Muscle layer of duodenum (tissue), 2 donors: ENCODE measurements at regions not wholly inside any gene's neighbourhood (a gene's known extent, or its start where the extent isn't known, plus 50 kb on each side); places are given as distances from the start of the nearest gene placed in this dataset.

ENCODE experiments used
- H3K27ac ChIP-seq: one replicate; pipeline ENCODE4 v1.7.0; 2013; ENCODE audit warnings: mild to moderate bottlenecking, low read length
- H3K27me3 ChIP-seq: one replicate; pipeline ENCODE4 v1.7.0; 2013; ENCODE audit warnings: low read depth, mild to moderate bottlenecking, control low read depth, low read length
- H3K36me3 ChIP-seq, 2 donors: one replicate each; pipeline ENCODE4 v1.7.0; 2013; ENCODE audit warnings: low read length in 2 of 2, control low read depth in 1 of 2, mild to moderate bottlenecking in 1 of 2; ENCODE audit not compliant: insufficient read depth in 2 of 2, control insufficient read depth in 1 of 2
- H3K4me1 ChIP-seq, 2 donors: one replicate each; pipeline ENCODE4 v1.7.0; 2013; ENCODE audit warnings: low read length in 2 of 2, mild to moderate bottlenecking in 2 of 2, control low read depth in 1 of 2, moderate library complexity in 1 of 2; ENCODE audit not compliant: insufficient read depth in 2 of 2, control insufficient read depth in 1 of 2
- H3K4me3 ChIP-seq, 2 donors: one replicate each; pipeline ENCODE4 v1.7.0; 2013; ENCODE audit warnings: low read length in 2 of 2, low read depth in 1 of 2, mild to moderate bottlenecking in 1 of 2
- H3K9me3 ChIP-seq, 2 donors: one replicate each; pipeline ENCODE4 v1.7.0; 2013; ENCODE audit warnings: low read length in 2 of 2, control low read depth in 1 of 2, mild to moderate bottlenecking in 1 of 2; ENCODE audit not compliant: control insufficient read depth in 1 of 2
- donor health status: healthy.

DNA sequence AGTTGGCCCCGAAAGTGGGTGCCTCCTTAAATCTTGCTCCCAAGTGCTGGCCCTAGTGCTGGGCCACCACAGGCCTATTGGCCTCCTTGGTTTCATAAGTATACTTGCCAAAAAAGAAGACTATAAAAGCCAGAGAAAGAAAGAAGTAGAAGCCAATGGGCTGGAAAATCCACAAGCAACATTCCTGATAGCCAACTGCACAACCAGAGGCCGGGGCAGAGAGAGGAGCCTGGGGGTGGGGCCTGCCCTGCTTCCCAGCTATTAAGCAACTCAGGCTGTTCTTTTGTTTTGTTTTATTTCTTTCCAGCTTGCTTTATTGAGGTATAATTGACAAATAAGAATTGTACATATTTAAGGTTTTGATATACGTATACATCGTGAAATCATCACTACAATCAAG is 177.2 kb upstream of the NTF3 start:
- H3K4me3 ChIP-seq: no peak overlapping the region
- H3K9me3 ChIP-seq: no peaks in the 10 kb centered on the region
- no peaks in the 10 kb centered on the region for H3K27me3 ChIP-seq
- H3K36me3 ChIP-seq: no peaks in the 10 kb centered on the region
- no peaks in the 10 kb centered on the region for H3K4me1 ChIP-seq
- no peak overlapping the region for H3K27ac ChIP-seq

DNA sequence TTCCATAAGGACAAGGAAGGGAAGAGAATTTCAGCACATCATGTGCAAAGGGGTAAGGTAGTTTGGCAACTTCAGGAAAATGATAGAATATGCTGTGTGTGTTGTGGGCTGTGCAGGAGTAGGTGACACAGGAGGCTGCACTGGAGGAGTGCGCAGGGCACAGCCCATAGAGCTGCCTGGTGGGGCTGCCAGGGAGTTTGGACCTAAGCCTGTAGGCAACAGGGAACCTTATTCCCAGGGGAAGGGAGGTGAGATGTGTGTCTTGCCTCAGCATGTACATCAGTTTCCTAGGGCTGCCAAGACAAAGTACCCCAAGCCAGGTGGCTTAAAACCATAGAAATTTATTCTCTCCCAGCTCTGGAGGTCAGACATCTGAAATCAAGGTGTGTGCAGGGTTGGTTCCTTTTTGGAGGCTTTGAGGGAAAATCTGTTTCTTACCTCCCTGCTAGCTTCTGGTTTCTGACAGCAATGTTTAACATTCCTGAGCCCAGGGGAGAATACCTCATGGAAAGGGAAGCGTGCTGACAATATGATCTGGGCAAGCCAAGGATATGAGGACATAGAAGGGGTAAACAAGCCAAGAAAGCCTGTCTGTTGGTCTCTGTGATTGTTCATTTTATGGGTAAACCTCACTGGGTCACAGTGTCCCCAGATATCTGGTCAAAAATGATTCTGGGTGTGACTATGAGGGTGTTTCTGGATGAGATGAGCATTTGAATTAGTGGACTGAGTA is 174.0 kb upstream of the NTF3 start:
- H3K4me3 ChIP-seq: no peak overlapping the region
- H3K9me3 ChIP-seq: no peaks in the 10 kb centered on the region
- H3K27me3 ChIP-seq: no peaks in the 10 kb centered on the region
- no peak overlapping the region for H3K27ac ChIP-seq
- H3K4me1 ChIP-seq: no peaks in the 10 kb centered on the region
- no peaks in the 10 kb centered on the region for H3K36me3 ChIP-seq

GRCh38 chr12:5258498-5258897 is 173.4 kb upstream of the NTF3 start:
- Histone ChIP-seq H3K27me3 (no peaks in the 10 kb centered on the region), H3K4me1 (no peaks in the 10 kb centered on the region), H3K36me3 (no peaks in the 10 kb centered on the region), H3K9me3 (no peaks in the 10 kb centered on the region), H3K27ac (no peak overlapping the region), H3K4me3 (no peak overlapping the region)

GRCh38 chr12:5258926-5259325 is 173.0 kb upstream of the NTF3 start:
- H3K27me3 ChIP-seq: no peaks in the 10 kb centered on the region
- no peaks in the 10 kb centered on the region for H3K9me3 ChIP-seq
- H3K27ac ChIP-seq: no peak overlapping the region
- no peak overlapping the region for H3K4me3 ChIP-seq
- H3K36me3 ChIP-seq: no peaks in the 10 kb centered on the region
- H3K4me1 ChIP-seq: no peaks in the 10 kb centered on the region

- Histone ChIP-seq H3K4me1 (no peaks in the 10 kb centered on the region), H3K27ac (no peak overlapping the region), H3K9me3 (no peaks in the 10 kb centered on the region), H3K27me3 (no peaks in the 10 kb centered on the region), H3K4me3 (no peak overlapping the region), H3K36me3 (no peaks in the 10 kb centered on the region)
These were observed 172.4 kb upstream of the NTF3 start for GRCh38 chr12:5259523-5259922.

- Histone ChIP-seq H3K36me3 (no peaks in the 10 kb centered on the region), H3K27ac (no peak overlapping the region), H3K4me3 (no peak overlapping the region), H3K9me3 (no peaks in the 10 kb centered on the region), H3K27me3 (no peaks in the 10 kb centered on the region), H3K4me1 (no peaks in the 10 kb centered on the region)
These were observed 171.8 kb upstream of the NTF3 start for GRCh38 chr12:5260086-5260485.

DNA sequence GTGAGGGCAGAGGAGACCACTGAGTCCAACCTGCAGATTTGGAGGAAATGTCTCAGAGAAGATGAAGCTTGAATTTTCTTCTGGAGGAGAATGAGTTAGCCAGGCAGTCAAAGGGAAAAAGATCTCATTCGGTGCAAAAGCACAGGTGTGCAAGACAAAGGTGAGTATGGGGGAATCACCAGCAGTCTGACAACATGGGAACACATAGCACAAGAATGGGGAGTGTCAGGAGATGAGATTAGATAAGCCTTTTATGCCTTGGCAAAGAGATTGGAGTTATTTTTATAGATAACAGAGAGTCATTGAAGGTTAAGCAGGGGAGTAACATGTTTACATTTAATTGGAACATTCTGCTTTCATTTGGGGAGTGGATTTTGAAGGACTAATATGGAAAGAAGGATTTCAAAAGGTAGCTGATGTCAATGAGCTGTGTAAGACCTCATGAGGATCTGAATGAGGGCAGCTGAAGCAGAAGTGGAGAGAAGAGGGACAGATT is 171.3 kb upstream of the NTF3 start:
- Histone ChIP-seq H3K27ac (no peak overlapping the region), H3K9me3 (no peaks in the 10 kb centered on the region), H3K4me1 (no peaks in the 10 kb centered on the region), H3K27me3 (no peaks in the 10 kb centered on the region), H3K4me3 (no peak overlapping the region), H3K36me3 (no peaks in the 10 kb centered on the region)

DNA sequence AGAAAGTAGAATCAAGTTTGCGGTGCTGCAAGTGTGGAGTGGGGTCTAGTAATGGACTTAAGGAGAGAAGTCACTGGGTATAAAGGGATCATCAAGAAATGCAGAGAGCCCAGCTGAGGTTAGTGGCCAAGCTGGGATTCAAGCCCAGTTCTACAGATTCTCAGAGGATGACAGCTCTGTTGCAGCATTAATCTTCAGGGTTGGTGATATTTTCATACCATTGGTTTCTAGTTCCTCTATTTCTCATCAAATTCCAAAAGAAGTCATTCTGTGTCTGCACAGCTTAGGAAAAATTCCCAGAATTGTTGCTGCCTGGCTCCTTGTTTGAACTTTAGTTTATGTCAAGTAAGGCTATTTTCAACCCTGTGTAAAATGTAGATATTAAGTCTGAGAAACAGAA is 169.5 kb upstream of the NTF3 start:
- no peak overlapping the region for H3K4me3 ChIP-seq
- H3K27ac ChIP-seq: no peak overlapping the region
- H3K36me3 ChIP-seq: no peaks in the 10 kb centered on the region
- H3K4me1 ChIP-seq: no peaks in the 10 kb centered on the region
- no peaks in the 10 kb centered on the region for H3K9me3 ChIP-seq
- no peaks in the 10 kb centered on the region for H3K27me3 ChIP-seq

DNA sequence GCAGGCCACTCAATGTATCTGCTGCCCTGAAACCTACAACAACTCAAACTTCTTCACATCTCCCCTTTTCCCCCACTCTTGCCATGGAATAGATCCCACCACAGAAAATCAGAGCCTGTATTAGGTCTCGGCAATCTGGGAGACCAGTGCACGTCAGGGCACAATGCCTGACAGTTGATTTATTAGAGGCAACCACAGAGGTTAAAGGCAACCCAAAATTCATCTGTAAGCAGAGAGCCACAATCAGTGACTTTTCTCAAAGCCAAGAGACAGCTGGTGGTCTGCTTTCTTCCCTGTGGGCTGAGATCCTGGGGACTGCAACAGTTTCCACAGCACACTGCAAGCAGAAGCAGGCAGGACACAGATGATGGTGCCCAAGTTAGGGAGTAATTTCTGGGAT is 169.0 kb upstream of the NTF3 start:
- Histone ChIP-seq H3K9me3 (no peaks in the 10 kb centered on the region), H3K27ac (no peak overlapping the region), H3K4me1 (no peaks in the 10 kb centered on the region), H3K36me3 (no peaks in the 10 kb centered on the region), H3K27me3 (no peaks in the 10 kb centered on the region), H3K4me3 (no peak overlapping the region)

GRCh38 chr12:5264006-5264405 is 167.9 kb upstream of the NTF3 start:
- Histone ChIP-seq H3K4me1 (no peaks in the 10 kb centered on the region), H3K27me3 (no peaks in the 10 kb centered on the region), H3K9me3 (no peaks in the 10 kb centered on the region), H3K36me3 (no peaks in the 10 kb centered on the region), H3K27ac (no peak overlapping the region), H3K4me3 (no peak overlapping the region)

DNA sequence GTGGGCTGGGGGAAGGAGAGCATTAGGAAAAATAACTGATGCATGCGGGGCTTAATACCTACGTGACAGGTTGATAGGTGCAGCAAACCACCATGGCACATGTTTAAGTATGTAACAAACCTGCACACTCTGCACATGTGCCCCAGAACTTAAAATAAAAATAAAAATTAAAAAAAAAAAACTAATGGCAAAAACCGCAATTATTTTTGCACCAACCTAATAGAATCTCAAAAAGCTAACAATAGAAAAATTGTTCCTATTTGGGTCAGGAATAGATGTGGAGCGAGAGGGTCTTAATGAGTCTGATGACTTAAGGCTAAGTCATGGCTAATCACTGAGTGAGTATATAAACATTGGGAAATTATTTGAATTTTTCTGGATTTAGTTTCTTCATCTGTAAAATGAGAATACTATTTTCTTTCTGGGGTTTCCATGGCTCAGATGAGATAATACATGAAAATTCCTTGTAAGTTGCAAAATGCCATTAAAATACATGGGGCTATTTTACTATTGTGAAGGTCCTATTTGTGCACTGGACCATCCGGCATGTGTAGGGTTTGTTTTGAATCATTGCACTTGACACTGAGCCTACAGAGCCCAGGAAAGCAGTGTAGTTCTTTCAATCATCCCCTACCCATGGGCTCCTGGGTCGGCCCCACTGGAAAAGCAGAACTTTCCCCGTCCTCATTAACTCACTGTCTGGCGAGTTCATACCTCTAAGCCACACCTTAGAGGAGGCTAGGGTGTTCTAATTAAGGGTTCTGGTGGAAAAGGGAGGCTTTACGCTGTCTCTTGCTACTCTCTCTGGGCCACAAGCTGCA is 164.1 kb upstream of the NTF3 start:
- Histone ChIP-seq H3K27ac (no peak overlapping the region), H3K4me1 (no peaks in the 10 kb centered on the region), H3K27me3 (no peaks in the 10 kb centered on the region), H3K9me3 (no peaks in the 10 kb centered on the region), H3K4me3 (no peak overlapping the region), H3K36me3 (no peaks in the 10 kb centered on the region)
